IMR-90 (cell line): ENCODE measurements at regions not wholly inside any gene's neighbourhood (a gene's known extent, or its start where the extent isn't known, plus 50 kb on each side); places are given as distances from the start of the nearest gene placed in this dataset.
A peak's percentile ranks its signal among the peaks of the same experiment; 100 is the strongest.

ENCODE experiments used
- ATAC-seq: fragments of 200-7000 bp; cut with Tn5 transposase; 2 replicates; pipeline ENCODE4 v1.9.1; 2020; ENCODE audit warnings: low read depth, mild to moderate bottlenecking, moderate library complexity
- BruUV-seq: library from RNA; stranded (reverse); fragments of 400-500 nt; replicated peaks from 2 replicates; lab custom pipeline; 2021; lab: Mats Ljungman, UMichigan
- CTCF ChIA-PET: fragments of 300-600 bp; formaldehyde crosslinking; extraction: SDS; loops from one replicate; lab custom pipeline; 2021; ENCODE audit warnings: antibody characterized with exemption; lab: Yijun Ruan, JAX
- POLR2A ChIA-PET: fragments of 300-600 bp; sonication (Branson Sonifier 250); formaldehyde crosslinking; loops from one replicate; lab custom pipeline; 2022; ENCODE audit warnings: antibody characterized with exemption; ENCODE audit not compliant: unreplicated experiment; lab: Charles Lee
- DNase-seq: peaks from one replicate; pipeline ENCODE4 v3.0.0; 2013
- H2AFZ ChIP-seq: replicated peaks from 2 replicates; pipeline ENCODE3; 2013; ENCODE audit warnings: low read length, mild to moderate bottlenecking; ENCODE audit not compliant: poor library complexity
- H2AK5ac ChIP-seq: 2 replicates; pipeline ENCODE4 v1.6.1; 2013; ENCODE audit warnings: low read depth, low read length, inconsistent platforms
- H2AK9ac ChIP-seq: replicated peaks from 2 replicates; pipeline ENCODE3; 2013; ENCODE audit warnings: mild to moderate bottlenecking, low read depth, low read length, moderate library complexity; ENCODE audit not compliant: poor library complexity
- H2BK120ac ChIP-seq: 2 replicates; pipeline ENCODE4 v1.6.1; 2013; ENCODE audit warnings: low read depth, low read length, inconsistent platforms
- H2BK15ac ChIP-seq: 3 replicates; pipeline ENCODE4 v1.6.1; 2013; ENCODE audit warnings: low read depth, low read length, inconsistent platforms
- H2BK20ac ChIP-seq: 2 replicates; pipeline ENCODE4 v1.6.1; 2013; ENCODE audit warnings: low read depth, mild to moderate bottlenecking, inconsistent platforms, low read length, moderate library complexity
- H2BK5ac ChIP-seq: 2 replicates; pipeline ENCODE4 v1.6.1; 2013; ENCODE audit warnings: mild to moderate bottlenecking, low read depth, low read length, inconsistent platforms; ENCODE audit not compliant: poor library complexity, severe bottlenecking
- H3K14ac ChIP-seq: replicated peaks from 2 replicates; pipeline ENCODE4 v1.6.1; 2013; ENCODE audit warnings: low read depth, low read length, inconsistent platforms
- H3K18ac ChIP-seq: 2 replicates; pipeline ENCODE4 v1.6.1; 2013; ENCODE audit warnings: low read depth, low read length, control low read depth
- H3K23ac ChIP-seq: 2 replicates; pipeline ENCODE4 v1.6.1; 2013; ENCODE audit warnings: low read depth, low read length, inconsistent platforms
- H3K27ac ChIP-seq: 2 replicates; pipeline ENCODE4 v1.5.1; 2013; ENCODE audit warnings: mild to moderate bottlenecking, control low read depth, low read length; ENCODE audit not compliant: insufficient read depth
- H3K27me3 ChIP-seq: 2 replicates; pipeline ENCODE4 v1.6.1; 2013; ENCODE audit warnings: low read length; ENCODE audit not compliant: control insufficient read depth, insufficient read depth
- H3K36me3 ChIP-seq: 2 replicates; pipeline ENCODE4 v1.6.1; 2013; ENCODE audit warnings: low read length, mixed read lengths; ENCODE audit not compliant: control insufficient read depth, insufficient read depth
- H3K4ac ChIP-seq: 2 replicates; pipeline ENCODE4 v1.6.1; 2013; ENCODE audit warnings: low read depth, low read length, inconsistent platforms
- H3K4me1 ChIP-seq: 2 replicates; pipeline ENCODE4 v1.6.1; 2013; ENCODE audit warnings: low read length, mixed read lengths; ENCODE audit not compliant: control insufficient read depth, insufficient read depth
- H3K4me2 ChIP-seq: 2 replicates; pipeline ENCODE4 v1.6.1; 2013; ENCODE audit warnings: low read depth, mild to moderate bottlenecking, control low read depth, low read length, moderate library complexity
- H3K4me3 ChIP-seq: 2 replicates; pipeline ENCODE4 v1.5.1; 2013; ENCODE audit warnings: low read depth, mild to moderate bottlenecking, control low read depth, low read length, moderate library complexity; ENCODE audit not compliant: insufficient read depth
- H3K56ac ChIP-seq: 2 replicates; pipeline ENCODE4 v1.6.1; 2013; ENCODE audit warnings: low read length, inconsistent platforms; ENCODE audit not compliant: insufficient read depth; ENCODE audit errors: extremely low read depth
- H3K79me1 ChIP-seq, 2 experiments: 2 replicates each; pipeline ENCODE4 v1.6.1; 2013; ENCODE audit warnings: low read length in 2 of 2, inconsistent platforms in 1 of 2, low read depth in 1 of 2
- H3K9ac ChIP-seq: 2 replicates; pipeline ENCODE4 v1.6.1; 2013; ENCODE audit warnings: low read depth, low read length, control low read depth
- H3K9me1 ChIP-seq: 2 replicates; pipeline ENCODE4 v1.6.1; 2013; ENCODE audit warnings: low read length, inconsistent platforms; ENCODE audit not compliant: insufficient read depth
- H3K9me3 ChIP-seq: 2 replicates; pipeline ENCODE4 v1.6.1; 2013; ENCODE audit warnings: low read length; ENCODE audit not compliant: control insufficient read depth, insufficient read depth
- H4K20me1 ChIP-seq: 2 replicates; pipeline ENCODE4 v1.6.1; 2013; ENCODE audit warnings: low read length, inconsistent platforms; ENCODE audit not compliant: insufficient read depth
- H4K5ac ChIP-seq: 2 replicates; pipeline ENCODE4 v1.6.1; 2013; ENCODE audit warnings: mild to moderate bottlenecking, low read depth, low read length, control low read depth
- H4K8ac ChIP-seq, 2 experiments: 2 replicates each; pipeline ENCODE4 v1.6.1; 2013; ENCODE audit warnings: low read depth in 2 of 2, low read length in 2 of 2, control low read depth in 1 of 2, inconsistent platforms in 1 of 2
- H4K91ac ChIP-seq: 2 replicates; pipeline ENCODE4 v1.6.1; 2013; ENCODE audit warnings: low read depth, low read length, inconsistent platforms; ENCODE audit not compliant: insufficient read depth
- BHLHE40 ChIP-seq: fragments of 150-350 bp; IDR thresholded peaks from 2 replicates; pipeline ENCODE4 v1.6.1; 2016; ENCODE audit warnings: mild to moderate bottlenecking, low read depth, low read length
- CEBPB ChIP-seq: IDR thresholded peaks from 2 replicates; pipeline ENCODE4 v1.6.1; 2012; ENCODE audit warnings: low read depth, low read length, improper control_type of control experiment
- CHD1 ChIP-seq: IDR thresholded peaks from 2 replicates; pipeline ENCODE4 v1.6.1; 2012; ENCODE audit warnings: low read depth, low read length, improper control_type of control experiment
- CTCF ChIP-seq: conservative IDR thresholded peaks from 2 replicates; pipeline ENCODE4 v1.5.1; 2012; ENCODE audit warnings: mild to moderate bottlenecking, low read depth, low read length, improper control_type of control experiment
- FOS ChIP-seq: fragments of 150-350 bp; IDR thresholded peaks from 2 replicates; pipeline ENCODE4 v1.6.1; 2016; ENCODE audit warnings: low read depth, low read length
- MAFK ChIP-seq: IDR thresholded peaks from 2 replicates; pipeline ENCODE4 v1.6.1; 2012; ENCODE audit warnings: low read depth, low read length, improper control_type of control experiment
- MAZ ChIP-seq: IDR thresholded peaks from 2 replicates; pipeline ENCODE4 v1.6.1; 2012; ENCODE audit warnings: low read depth, mild to moderate bottlenecking, low read length, improper control_type of control experiment, moderate library complexity, borderline replicate concordance
- MXI1 ChIP-seq: IDR thresholded peaks from 2 replicates; pipeline ENCODE4 v1.6.1; 2012; ENCODE audit warnings: low read depth, mild to moderate bottlenecking, low read length, moderate library complexity, borderline replicate concordance
- NFE2L2 ChIP-seq: fragments of 150-350 bp; IDR thresholded peaks from 2 replicates; pipeline ENCODE4 v1.6.1; 2016; ENCODE audit warnings: low read depth, mild to moderate bottlenecking, low read length
- POLR2A ChIP-seq: IDR thresholded peaks from 2 replicates; pipeline ENCODE4 v1.6.1; 2012; ENCODE audit warnings: mild to moderate bottlenecking, low read depth, low read length
- RAD21 ChIP-seq: IDR thresholded peaks from 2 replicates; pipeline ENCODE4 v1.6.1; 2012; ENCODE audit warnings: low read length, improper control_type of control experiment
- RCOR1 ChIP-seq: IDR thresholded peaks from 2 replicates; pipeline ENCODE4 v1.6.1; 2012; ENCODE audit warnings: mild to moderate bottlenecking, low read length, improper control_type of control experiment; ENCODE audit not compliant: insufficient replicate concordance
- RFX5 ChIP-seq: IDR thresholded peaks from 2 replicates; pipeline ENCODE4 v1.8.0; 2012; ENCODE audit warnings: low read depth, mild to moderate bottlenecking, low read length, moderate library complexity
- SMC3 ChIP-seq: fragments of 150-350 bp; IDR thresholded peaks from 2 replicates; pipeline ENCODE4 v1.6.1; 2016; ENCODE audit warnings: low read depth, mild to moderate bottlenecking, antibody characterized with exemption, low read length, moderate library complexity
- USF2 ChIP-seq: fragments of 150-350 bp; IDR thresholded peaks from 2 replicates; pipeline ENCODE4 v1.6.1; 2017; ENCODE audit warnings: mild to moderate bottlenecking, antibody characterized with exemption, low read length, low read depth
- WGBS, 2 experiments: methylation state at CpG; one replicate each; pipeline versions ENCODE4 v1.1.5 to v1.1.7; 2013; ENCODE audit warnings: missing lambda C conversion rate in 2 of 2; ENCODE audit not compliant: insufficient read length in 1 of 2; ENCODE audit errors: extremely low coverage in 2 of 2; 5-methylcytosine and 5-hydroxymethylcytosine counted together
- dilution Hi-C: fragments of 300-500 bp; cut with HindIII; formaldehyde crosslinking; loops from one replicate; pipeline ENCODE4 v1.14.3; 2018; ENCODE audit warnings: low sequenced_read_pairs; ENCODE audit not compliant: unreplicated experiment
- in situ Hi-C: fragments of 300-500 bp; cut with MboI; formaldehyde crosslinking; loops from 3 replicates; pipeline ENCODE4 v1.14.3; 2019; ENCODE audit warnings: low sequenced_read_pairs, inconsistent platforms, mixed read lengths
- intact Hi-C: fragments of 100-400 bp; cut with micrococcal nuclease; formaldehyde crosslinking; loops from 2 replicates; pipeline ENCODE4 v1.10.0; 2022
- TF ChIP-seq, protein P1 (sequence below): fragments of 150-350 bp; IDR thresholded peaks from 2 replicates; pipeline ENCODE4 v1.6.1; 2016; ENCODE audit warnings: low read depth, mild to moderate bottlenecking, low read length, moderate library complexity, borderline replicate concordance

DNA sequence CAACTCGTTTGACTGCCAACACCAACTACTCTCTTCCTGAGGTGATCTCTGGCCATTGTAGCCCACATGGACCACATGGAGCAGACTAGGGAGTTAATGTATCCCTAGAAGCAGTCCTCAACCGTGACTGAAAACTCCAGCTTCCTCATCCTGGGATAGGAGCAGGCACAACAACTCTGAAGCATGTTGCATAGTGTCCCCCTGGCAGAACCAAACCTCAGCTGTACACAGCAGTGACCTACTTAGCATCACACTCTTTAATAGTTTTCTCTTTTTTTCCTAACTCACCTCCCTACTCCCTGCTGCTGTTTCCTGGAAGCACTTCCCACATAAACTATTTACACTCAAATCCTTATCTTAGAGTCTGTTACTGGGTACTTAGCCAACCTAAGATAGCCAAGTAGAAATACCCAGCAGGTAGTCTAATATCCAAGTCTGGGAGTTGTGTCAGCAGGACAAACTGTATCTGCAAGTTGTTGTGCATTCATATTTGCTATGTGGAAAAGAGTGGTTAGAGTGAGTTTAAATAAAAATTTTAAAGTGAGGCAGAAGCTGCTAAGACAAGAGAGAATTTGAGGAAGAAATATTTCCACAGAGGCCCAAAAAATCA lies 228.8 kb downstream of the LTN1 start:
- TF ChIP-seq, protein P1, sequence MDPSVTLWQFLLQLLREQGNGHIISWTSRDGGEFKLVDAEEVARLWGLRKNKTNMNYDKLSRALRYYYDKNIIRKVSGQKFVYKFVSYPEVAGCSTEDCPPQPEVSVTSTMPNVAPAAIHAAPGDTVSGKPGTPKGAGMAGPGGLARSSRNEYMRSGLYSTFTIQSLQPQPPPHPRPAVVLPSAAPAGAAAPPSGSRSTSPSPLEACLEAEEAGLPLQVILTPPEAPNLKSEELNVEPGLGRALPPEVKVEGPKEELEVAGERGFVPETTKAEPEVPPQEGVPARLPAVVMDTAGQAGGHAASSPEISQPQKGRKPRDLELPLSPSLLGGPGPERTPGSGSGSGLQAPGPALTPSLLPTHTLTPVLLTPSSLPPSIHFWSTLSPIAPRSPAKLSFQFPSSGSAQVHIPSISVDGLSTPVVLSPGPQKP = no peak
- TF ChIP-seq MAFK = no peak
- no peak for TF ChIP-seq MAZ
- TF ChIP-seq MXI1 = no peak
- no peak for TF ChIP-seq RFX5
- TF ChIP-seq SMC3 = no peak
- no peak for TF ChIP-seq CHD1
- no peak for TF ChIP-seq NFE2L2
- no peak for TF ChIP-seq POLR2A
- no peak for TF ChIP-seq RCOR1
- TF ChIP-seq FOS = no peak
- no peak for TF ChIP-seq CTCF
- no peak for TF ChIP-seq RAD21
- TF ChIP-seq USF2 = no peak
- no peak for TF ChIP-seq CEBPB
- no peak for TF ChIP-seq BHLHE40
- Histone ChIP-seq H2BK15ac (peak overlapping the region; percentile 51), H3K9me3 (no peaks in the 10 kb centered on the region), H4K5ac (no peak overlapping the region), H2BK20ac (peak overlapping the region; percentile 62), H3K9me1 (peaks cover 2% of the 10 kb centered on the region; the same call in 1 of the 2 replicates), H3K4ac (peak overlapping the region; percentile 58), H2AK9ac (peak overlapping the region; percentile 69), H3K14ac (peak overlapping the region; percentile 63; the same call in 1 of the 2 replicates), H4K20me1 (no peaks in the 10 kb centered on the region), H3K23ac (peak overlapping the region; percentile 50), H2BK5ac (no peak overlapping the region), H3K56ac (no peak overlapping the region), H3K36me3 (no peaks in the 10 kb centered on the region), H2AK5ac (peak overlapping the region; percentile 75), H4K91ac (peak overlapping the region; percentile 65), H3K4me2 (no peak overlapping the region), H2BK120ac (no peak overlapping the region; the same call in 1 of the 2 replicates), H3K27ac (no peak overlapping the region), H3K79me1 (no peaks in the 10 kb centered on the region; a peak in 1 of 4 replicates), H4K8ac (no peak overlapping the region), H2AFZ (peak overlapping the region; percentile 53), H3K4me3 (no peak overlapping the region), H3K18ac (peak overlapping the region; percentile 17), H3K4me1 (peaks cover 10% of the 10 kb centered on the region), H3K27me3 (no peaks in the 10 kb centered on the region), H3K9ac (no peak overlapping the region)
- DNase-seq = no peak
- ATAC-seq = no peak
- ChIA-PET CTCF (no interaction called here), POLR2A (no interaction called here)
- 0% methylated on average over 1 of the region's 2 CpGs; no CpG with 5 or more reads in 1 of the 2 experiments for WGBS, 2 experiments
- intact Hi-C loops (no loop called here), dilution Hi-C loops (no loop called here), in situ Hi-C loops (no loop called here)
- no TSS peak for BruUV-seq
